ENCODE measurements at regions not wholly inside any gene's neighbourhood (a gene's known extent, or its start where the extent isn't known, plus 50 kb on each side); places are given as distances from the start of the nearest gene placed in this dataset.

GRCh38 chr5:116892993-116893392, 318.4 kb upstream of the SEMA6A start:
- TF ChIP-seq, protein P1, sequence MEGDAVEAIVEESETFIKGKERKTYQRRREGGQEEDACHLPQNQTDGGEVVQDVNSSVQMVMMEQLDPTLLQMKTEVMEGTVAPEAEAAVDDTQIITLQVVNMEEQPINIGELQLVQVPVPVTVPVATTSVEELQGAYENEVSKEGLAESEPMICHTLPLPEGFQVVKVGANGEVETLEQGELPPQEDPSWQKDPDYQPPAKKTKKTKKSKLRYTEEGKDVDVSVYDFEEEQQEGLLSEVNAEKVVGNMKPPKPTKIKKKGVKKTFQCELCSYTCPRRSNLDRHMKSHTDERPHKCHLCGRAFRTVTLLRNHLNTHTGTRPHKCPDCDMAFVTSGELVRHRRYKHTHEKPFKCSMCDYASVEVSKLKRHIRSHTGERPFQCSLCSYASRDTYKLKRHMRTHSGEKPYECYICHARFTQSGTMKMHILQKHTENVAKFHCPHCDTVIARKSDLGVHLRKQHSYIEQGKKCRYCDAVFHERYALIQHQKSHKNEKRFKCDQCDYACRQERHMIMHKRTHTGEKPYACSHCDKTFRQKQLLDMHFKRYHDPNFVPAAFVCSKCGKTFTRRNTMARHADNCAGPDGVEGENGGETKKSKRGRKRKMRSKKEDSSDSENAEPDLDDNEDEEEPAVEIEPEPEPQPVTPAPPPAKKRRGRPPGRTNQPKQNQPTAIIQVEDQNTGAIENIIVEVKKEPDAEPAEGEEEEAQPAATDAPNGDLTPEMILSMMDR (optimal IDR thresholded peaks at IDR 0.05 in 1 of 3, IDR thresholded peaks at IDR 0.05 in 1 of 3, conservative IDR thresholded peaks at IDR 0.05 in 1 of 3; ENCODE audit: extremely low read depth in 1 of 3, insufficient read depth in 2 of 3, low read length in 3 of 3), result no peak
- TF ChIP-seq EZH2 (IDR thresholded peaks at IDR 0.05; ENCODE audit: low read length), result no peak

Measured in keratinocyte (primary cell).